Osteocyte (in vitro differentiated cells): ENCODE measurements at regions not wholly inside any gene's neighbourhood (a gene's known extent, or its start where the extent isn't known, plus 50 kb on each side); places are given as distances from the start of the nearest gene placed in this dataset.

Source experiments
- DNase-seq: peaks from one replicate; pipeline ENCODE4 v3.0.0; 2021; ENCODE audit warnings: mixed read lengths; ENCODE audit not compliant: unreplicated experiment; ENCODE audit errors: extremely low spot score
- H3K27ac Mint-ChIP-seq: one replicate; pipeline ENCODE4 v1.8.0; 2021; ENCODE audit warnings: mild to moderate bottlenecking, mixed read lengths; ENCODE audit not compliant: unreplicated experiment
- H3K27me3 Mint-ChIP-seq: one replicate; pipeline ENCODE4 v1.8.0; 2021; ENCODE audit warnings: mixed read lengths; ENCODE audit not compliant: unreplicated experiment
- H3K36me3 Mint-ChIP-seq: one replicate; pipeline ENCODE4 v1.8.0; 2021; ENCODE audit warnings: mixed read lengths; ENCODE audit not compliant: unreplicated experiment
- H3K4me1 Mint-ChIP-seq: one replicate; pipeline ENCODE4 v1.8.0; 2021; ENCODE audit warnings: mixed read lengths; ENCODE audit not compliant: unreplicated experiment
- H3K4me3 Mint-ChIP-seq: one replicate; pipeline ENCODE4 v1.8.0; 2021; ENCODE audit warnings: mild to moderate bottlenecking, moderate library complexity, mixed read lengths; ENCODE audit not compliant: unreplicated experiment
- H3K9me3 Mint-ChIP-seq: one replicate; pipeline ENCODE4 v1.8.0; 2021; ENCODE audit warnings: mixed read lengths; ENCODE audit not compliant: unreplicated experiment
- CTCF ChIP-seq: fragments of 200-600 bp; sonication (generic); IDR thresholded peaks from 2 replicates; pipeline ENCODE4 v1.5.0; 2021; ENCODE audit warnings: antibody characterized with exemption, mild to moderate bottlenecking, moderate library complexity

GRCh38 chr3:26375843-26376530 is 246.6 kb upstream of the LRRC3B start:
- Mint-ChIP-seq H3K27ac (no peak overlapping the region), H3K4me1 (no peaks in the 10 kb centered on the region), H3K27me3 (no peaks in the 10 kb centered on the region), H3K4me3 (no peak overlapping the region), H3K36me3 (no peaks in the 10 kb centered on the region), H3K9me3 (no peaks in the 10 kb centered on the region)
- no peak for DNase-seq
- no peak for TF ChIP-seq CTCF

- DNase-seq: no peak
- no peaks in the 10 kb centered on the region for H3K4me1 Mint-ChIP-seq
- no peaks in the 10 kb centered on the region for H3K36me3 Mint-ChIP-seq
- no peaks in the 10 kb centered on the region for H3K9me3 Mint-ChIP-seq
- no peak overlapping the region for H3K4me3 Mint-ChIP-seq
- no peak for TF ChIP-seq CTCF
- no peaks in the 10 kb centered on the region for H3K27me3 Mint-ChIP-seq
- no peak overlapping the region for H3K27ac Mint-ChIP-seq
These were observed 241.2 kb upstream of the LRRC3B start for GRCh38 chr3:26381411-26381810.

GRCh38 chr3:26406636-26407035 is 215.9 kb upstream of the LRRC3B start:
- Mint-ChIP-seq H3K4me1 (no peaks in the 10 kb centered on the region), H3K9me3 (peaks cover 17% of the 10 kb centered on the region)

GRCh38 chr3:26418553-26418952 is 204.0 kb upstream of the LRRC3B start:
- no peak for TF ChIP-seq CTCF
- Mint-ChIP-seq H3K9me3 (peaks cover 17% of the 10 kb centered on the region), H3K27me3 (peaks cover 4% of the 10 kb centered on the region), H3K4me1 (no peaks in the 10 kb centered on the region), H3K36me3 (no peaks in the 10 kb centered on the region), H3K4me3 (no peak overlapping the region), H3K27ac (no peak overlapping the region)
- DNase-seq: no peak

More at GRCh38 chr3:26406636-26407035, 215.9 kb upstream of the LRRC3B start:
- Mint-ChIP-seq H3K4me3 (no peak overlapping the region), H3K27me3 (no peaks in the 10 kb centered on the region), H3K36me3 (no peaks in the 10 kb centered on the region), H3K27ac (no peak overlapping the region)
- no peak for TF ChIP-seq CTCF
- DNase-seq: no peak

GRCh38 chr3:26422415-26422814 is 200.2 kb upstream of the LRRC3B start:
- Mint-ChIP-seq H3K27ac (no peak overlapping the region), H3K9me3 (no peaks in the 10 kb centered on the region), H3K4me3 (no peak overlapping the region), H3K36me3 (no peaks in the 10 kb centered on the region), H3K4me1 (no peaks in the 10 kb centered on the region), H3K27me3 (peaks cover 4% of the 10 kb centered on the region)
- TF ChIP-seq CTCF: no peak
- DNase-seq: no peak
